Endodermal cell (in vitro differentiated cells): ENCODE measurements at regions not wholly inside any gene's neighbourhood (a gene's known extent, or its start where the extent isn't known, plus 50 kb on each side); places are given as distances from the start of the nearest gene placed in this dataset.

Experiments
- DNase-seq: peaks from one replicate; pipeline ENCODE4 v3.0.0-alpha.2; 2017
- H3K27ac ChIP-seq: 2 replicates; pipeline ENCODE4 v1.5.1; 2013; ENCODE audit warnings: mild to moderate bottlenecking, low read depth, low read length, moderate library complexity
- H3K27me3 ChIP-seq: 2 replicates; pipeline ENCODE4 v1.6.1; 2013; ENCODE audit warnings: mild to moderate bottlenecking, low read length, moderate library complexity; ENCODE audit not compliant: insufficient read depth, control insufficient read depth, poor library complexity, severe bottlenecking
- H3K36me3 ChIP-seq: 2 replicates; pipeline ENCODE4 v1.7.0; 2013; ENCODE audit warnings: mild to moderate bottlenecking, low read length, moderate library complexity; ENCODE audit not compliant: control insufficient read depth, insufficient read depth
- H3K4me1 ChIP-seq: one replicate; pipeline ENCODE4 v1.7.0; 2013; ENCODE audit warnings: low read length; ENCODE audit not compliant: control insufficient read depth, insufficient read depth
- H3K4me3 ChIP-seq: 2 replicates; pipeline ENCODE4 v1.5.1; 2013; ENCODE audit warnings: mild to moderate bottlenecking, low read length, moderate library complexity
- H3K9ac ChIP-seq: 2 replicates; pipeline ENCODE4 v1.6.1; 2013; ENCODE audit warnings: mild to moderate bottlenecking, low read length, moderate library complexity; ENCODE audit not compliant: poor library complexity, severe bottlenecking; ENCODE audit errors: extremely low read depth
- H3K9me3 ChIP-seq: 2 replicates; pipeline ENCODE4 v1.6.1; 2013; ENCODE audit warnings: mild to moderate bottlenecking, low read length, moderate library complexity; ENCODE audit not compliant: control insufficient read depth
- H3K27ac Mint-ChIP-seq: 2 replicates; pipeline ENCODE4 v1.8.0; 2020; ENCODE audit warnings: mixed read lengths
- H3K27me3 Mint-ChIP-seq: 2 replicates; pipeline ENCODE4 v1.8.0; 2021; ENCODE audit warnings: mild to moderate bottlenecking, mixed read lengths; ENCODE audit not compliant: insufficient read depth
- H3K36me3 Mint-ChIP-seq: 2 replicates; pipeline ENCODE4 v1.8.0; 2020; ENCODE audit warnings: low read depth, mixed read lengths
- H3K4me1 Mint-ChIP-seq: 2 replicates; pipeline ENCODE4 v1.8.0; 2020; ENCODE audit warnings: mixed read lengths
- H3K4me3 Mint-ChIP-seq: 2 replicates; pipeline ENCODE4 v1.8.0; 2020; ENCODE audit warnings: mild to moderate bottlenecking, moderate library complexity, mixed read lengths
- H3K9me3 Mint-ChIP-seq: 2 replicates; pipeline ENCODE4 v1.8.0; 2020; ENCODE audit warnings: mild to moderate bottlenecking, mixed read lengths
- WGBS, 2 experiments: methylation state at CpG; one replicate each; pipeline versions ENCODE4 v1.1.5 to v1.1.7; 2013; ENCODE audit warnings: missing lambda C conversion rate in 2 of 2, mixed read lengths in 1 of 2; ENCODE audit not compliant: insufficient coverage in 1 of 2, insufficient read length in 1 of 2; 5-methylcytosine and 5-hydroxymethylcytosine counted together
- TF ChIP-seq, protein P1 (sequence below): fragments of 200-600 bp; sonication (generic); conservative IDR thresholded peaks from 2 replicates; pipeline ENCODE4 v1.5.0; 2021; ENCODE audit warnings: antibody characterized with exemption, mild to moderate bottlenecking

DNA sequence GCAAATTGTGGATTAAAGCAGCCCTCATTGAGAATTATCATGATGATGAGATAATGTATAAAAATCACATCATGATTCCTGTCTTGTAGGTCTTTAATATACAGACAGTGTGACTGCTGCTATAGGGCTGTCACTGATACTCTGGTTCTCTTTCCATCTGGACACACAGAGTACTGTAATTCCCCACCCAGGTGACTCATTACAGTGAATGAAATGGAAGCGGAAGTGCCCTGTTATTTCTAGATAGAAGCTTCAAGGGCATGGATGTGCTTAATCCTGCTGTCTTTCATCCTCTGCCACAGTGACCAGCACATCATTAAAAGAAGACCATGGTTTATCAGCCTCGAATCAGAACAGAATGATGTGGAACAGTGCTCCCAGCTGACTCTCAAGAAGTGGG is 1234.0 kb downstream of the SORCS3 start:
- no peaks in the 10 kb centered on the region for H3K4me1 Mint-ChIP-seq
- DNase-seq: no peak
- H3K4me3 Mint-ChIP-seq: no peak overlapping the region
- no peak overlapping the region for H3K27ac Mint-ChIP-seq
- Histone ChIP-seq H3K4me1 (no peaks in the 10 kb centered on the region), H3K27me3 (no peaks in the 10 kb centered on the region), H3K9me3 (peaks cover 20% of the 10 kb centered on the region), H3K9ac (no peak overlapping the region), H3K27ac (no peak overlapping the region), H3K4me3 (no peak overlapping the region), H3K36me3 (no peaks in the 10 kb centered on the region)
- H3K9me3 Mint-ChIP-seq: peaks cover 20% of the 10 kb centered on the region
- TF ChIP-seq, protein P1, sequence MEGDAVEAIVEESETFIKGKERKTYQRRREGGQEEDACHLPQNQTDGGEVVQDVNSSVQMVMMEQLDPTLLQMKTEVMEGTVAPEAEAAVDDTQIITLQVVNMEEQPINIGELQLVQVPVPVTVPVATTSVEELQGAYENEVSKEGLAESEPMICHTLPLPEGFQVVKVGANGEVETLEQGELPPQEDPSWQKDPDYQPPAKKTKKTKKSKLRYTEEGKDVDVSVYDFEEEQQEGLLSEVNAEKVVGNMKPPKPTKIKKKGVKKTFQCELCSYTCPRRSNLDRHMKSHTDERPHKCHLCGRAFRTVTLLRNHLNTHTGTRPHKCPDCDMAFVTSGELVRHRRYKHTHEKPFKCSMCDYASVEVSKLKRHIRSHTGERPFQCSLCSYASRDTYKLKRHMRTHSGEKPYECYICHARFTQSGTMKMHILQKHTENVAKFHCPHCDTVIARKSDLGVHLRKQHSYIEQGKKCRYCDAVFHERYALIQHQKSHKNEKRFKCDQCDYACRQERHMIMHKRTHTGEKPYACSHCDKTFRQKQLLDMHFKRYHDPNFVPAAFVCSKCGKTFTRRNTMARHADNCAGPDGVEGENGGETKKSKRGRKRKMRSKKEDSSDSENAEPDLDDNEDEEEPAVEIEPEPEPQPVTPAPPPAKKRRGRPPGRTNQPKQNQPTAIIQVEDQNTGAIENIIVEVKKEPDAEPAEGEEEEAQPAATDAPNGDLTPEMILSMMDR: no peak
- 89% methylated on average over 2 of the region's 2 CpGs; no CpG with 5 or more reads in 1 of the 2 experiments for WGBS, 2 experiments
- no peaks in the 10 kb centered on the region for H3K36me3 Mint-ChIP-seq
- H3K27me3 Mint-ChIP-seq: no peaks in the 10 kb centered on the region

- Mint-ChIP-seq H3K4me1 (no peaks in the 10 kb centered on the region), H3K4me3 (no peak overlapping the region), H3K27ac (no peak overlapping the region), H3K27me3 (no peaks in the 10 kb centered on the region), H3K36me3 (no peaks in the 10 kb centered on the region), H3K9me3 (peaks cover 20% of the 10 kb centered on the region)
- no peak overlapping the region for H3K27ac ChIP-seq
- H3K27me3 ChIP-seq: no peaks in the 10 kb centered on the region
- no peak overlapping the region for H3K4me3 ChIP-seq
- H3K9me3 ChIP-seq: peaks cover 20% of the 10 kb centered on the region
- no peaks in the 10 kb centered on the region for H3K36me3 ChIP-seq
- no peaks in the 10 kb centered on the region for H3K4me1 ChIP-seq
- TF ChIP-seq, protein P1: no peak
- 74 to 100% methylated on average over 1 to 4 of the region's 4 CpGs for WGBS, 2 experiments
- no peak for DNase-seq
- H3K9ac ChIP-seq: no peak overlapping the region
Observed at GRCh38 chr10:105872665-105873064, 1231.6 kb downstream of the SORCS3 start.

DNA sequence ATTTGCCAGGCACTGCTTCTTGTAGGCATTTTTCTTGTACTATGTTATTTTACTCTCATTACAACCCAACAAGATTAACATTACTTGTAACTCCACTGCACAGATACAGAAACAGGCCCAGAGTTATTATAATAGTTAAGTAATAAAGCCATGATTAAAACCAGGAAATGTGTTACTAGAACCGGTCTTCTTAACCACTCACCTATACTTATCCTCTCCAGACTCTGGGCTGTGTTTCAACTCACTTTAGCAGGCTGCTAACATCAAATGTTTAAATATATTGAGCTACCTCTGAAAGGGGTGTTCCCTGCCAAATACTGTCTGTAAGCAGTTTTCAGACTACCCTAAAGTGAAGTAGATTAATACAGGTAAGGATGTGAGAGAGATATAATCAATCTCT is 1227.8 kb downstream of the SORCS3 start:
- Histone ChIP-seq H3K4me3 (no peak overlapping the region), H3K9me3 (peaks cover 20% of the 10 kb centered on the region), H3K4me1 (no peaks in the 10 kb centered on the region), H3K27me3 (no peaks in the 10 kb centered on the region), H3K27ac (no peak overlapping the region), H3K9ac (no peak overlapping the region), H3K36me3 (no peaks in the 10 kb centered on the region)
- Mint-ChIP-seq H3K4me3 (no peak overlapping the region), H3K4me1 (no peaks in the 10 kb centered on the region), H3K27ac (no peak overlapping the region), H3K27me3 (no peaks in the 10 kb centered on the region), H3K9me3 (peaks cover 20% of the 10 kb centered on the region), H3K36me3 (no peaks in the 10 kb centered on the region)
- 90 to 100% methylated on average over 1 of the region's 1 CpG for WGBS, 2 experiments
- TF ChIP-seq, protein P1: no peak
- DNase-seq: no peak
